ENCODE measurements at regions not wholly inside any gene's neighbourhood (a gene's known extent, or its start where the extent isn't known, plus 50 kb on each side); places are given as distances from the start of the nearest gene placed in this dataset.

DNA sequence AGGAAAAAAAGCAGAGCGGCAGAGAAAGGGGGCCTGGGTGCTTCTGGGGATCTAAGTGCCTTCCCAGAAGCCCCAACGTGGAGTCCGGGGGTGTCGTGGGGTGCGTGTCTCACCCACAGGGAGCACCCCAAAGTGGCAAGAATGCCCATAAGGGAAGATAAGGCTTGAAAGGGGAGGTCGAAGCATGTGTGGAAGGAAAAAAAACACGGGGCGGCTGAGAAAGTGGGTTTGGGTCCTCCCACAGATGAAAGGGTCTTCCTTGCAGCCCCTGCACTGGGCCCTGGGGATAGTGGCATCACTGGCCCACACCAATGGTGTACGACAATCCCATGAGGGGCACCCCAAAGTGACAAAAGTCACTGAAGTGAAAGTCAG, 275.5 kb downstream of the ALG10 start:
- Mint-ChIP-seq H3K9me3 (peaks cover 20% of the 10 kb centered on the region), H3K27me3 (no peaks in the 10 kb centered on the region), H3K36me3 (ENCODE audit: low read depth) (no peaks in the 10 kb centered on the region), H3K4me3 (no peak overlapping the region), H3K4me1 (no peaks in the 10 kb centered on the region), H3K27ac (no peak overlapping the region)
- DNase-seq (no peak), ATAC-seq (ENCODE audit: low read depth) (no peak)
- intact Hi-C loops (cut with micrococcal nuclease): no loop called here
- ChIA-PET CTCF (no interaction called here), POLR2A (no interaction called here)
- TF ChIP-seq, protein P1, sequence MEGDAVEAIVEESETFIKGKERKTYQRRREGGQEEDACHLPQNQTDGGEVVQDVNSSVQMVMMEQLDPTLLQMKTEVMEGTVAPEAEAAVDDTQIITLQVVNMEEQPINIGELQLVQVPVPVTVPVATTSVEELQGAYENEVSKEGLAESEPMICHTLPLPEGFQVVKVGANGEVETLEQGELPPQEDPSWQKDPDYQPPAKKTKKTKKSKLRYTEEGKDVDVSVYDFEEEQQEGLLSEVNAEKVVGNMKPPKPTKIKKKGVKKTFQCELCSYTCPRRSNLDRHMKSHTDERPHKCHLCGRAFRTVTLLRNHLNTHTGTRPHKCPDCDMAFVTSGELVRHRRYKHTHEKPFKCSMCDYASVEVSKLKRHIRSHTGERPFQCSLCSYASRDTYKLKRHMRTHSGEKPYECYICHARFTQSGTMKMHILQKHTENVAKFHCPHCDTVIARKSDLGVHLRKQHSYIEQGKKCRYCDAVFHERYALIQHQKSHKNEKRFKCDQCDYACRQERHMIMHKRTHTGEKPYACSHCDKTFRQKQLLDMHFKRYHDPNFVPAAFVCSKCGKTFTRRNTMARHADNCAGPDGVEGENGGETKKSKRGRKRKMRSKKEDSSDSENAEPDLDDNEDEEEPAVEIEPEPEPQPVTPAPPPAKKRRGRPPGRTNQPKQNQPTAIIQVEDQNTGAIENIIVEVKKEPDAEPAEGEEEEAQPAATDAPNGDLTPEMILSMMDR (IDR thresholded peaks at IDR 0.05): no peak

DNA sequence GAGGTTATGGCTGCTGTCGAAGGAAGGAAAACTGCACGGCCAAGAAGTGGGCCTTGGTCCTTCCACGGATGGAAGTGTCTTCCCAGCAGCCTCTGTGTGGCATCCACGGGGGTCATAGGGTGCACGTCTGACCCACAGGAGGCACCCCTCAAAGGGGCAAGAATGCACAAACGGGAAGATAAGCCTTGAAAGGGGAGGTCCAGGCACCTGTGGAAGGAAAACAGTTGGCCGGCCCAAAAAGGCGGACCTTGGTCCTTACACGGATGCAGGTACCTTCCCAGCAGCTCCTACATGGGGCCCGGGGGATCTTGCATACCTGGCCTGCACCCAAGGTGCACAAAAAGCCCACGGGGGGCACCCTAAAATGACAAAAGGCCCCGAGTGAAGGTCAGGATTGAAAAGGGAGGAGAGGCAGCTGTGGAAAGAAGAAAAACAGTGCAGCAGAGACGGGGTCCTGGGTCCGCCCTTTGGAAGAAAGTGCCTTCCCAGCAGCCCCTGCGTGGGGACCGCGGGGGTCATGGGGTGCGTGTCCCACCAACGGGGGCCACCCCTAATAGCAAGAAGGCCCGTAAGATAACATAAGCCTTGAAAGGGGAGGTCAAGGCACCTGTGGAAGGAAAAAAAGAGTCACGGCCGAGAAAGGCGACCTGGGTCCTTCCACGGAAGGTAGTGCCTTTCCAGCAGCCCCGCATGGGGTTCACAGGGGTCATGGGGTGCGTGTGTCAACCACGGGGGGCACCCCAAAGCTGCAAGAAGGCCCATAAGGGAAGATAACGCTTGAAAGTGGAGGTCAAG, 276.1 kb downstream of the ALG10 start:
- no peaks in the 10 kb centered on the region for H3K27me3 Mint-ChIP-seq
- TF ChIP-seq, protein P1 (IDR thresholded peaks at IDR 0.05): no peak
- intact Hi-C loops (cut with micrococcal nuclease): no loop called here
- H3K36me3 Mint-ChIP-seq (ENCODE audit: low read depth): no peaks in the 10 kb centered on the region
- H3K4me1 Mint-ChIP-seq: no peaks in the 10 kb centered on the region
- no peak for ATAC-seq (ENCODE audit: low read depth)
- POLR2A ChIA-PET: no interaction called here
- no peak for DNase-seq
- H3K9me3 Mint-ChIP-seq: peaks cover 19% of the 10 kb centered on the region
- no peak overlapping the region for H3K4me3 Mint-ChIP-seq
- no peak overlapping the region for H3K27ac Mint-ChIP-seq
- CTCF ChIA-PET: no interaction called here

DNA sequence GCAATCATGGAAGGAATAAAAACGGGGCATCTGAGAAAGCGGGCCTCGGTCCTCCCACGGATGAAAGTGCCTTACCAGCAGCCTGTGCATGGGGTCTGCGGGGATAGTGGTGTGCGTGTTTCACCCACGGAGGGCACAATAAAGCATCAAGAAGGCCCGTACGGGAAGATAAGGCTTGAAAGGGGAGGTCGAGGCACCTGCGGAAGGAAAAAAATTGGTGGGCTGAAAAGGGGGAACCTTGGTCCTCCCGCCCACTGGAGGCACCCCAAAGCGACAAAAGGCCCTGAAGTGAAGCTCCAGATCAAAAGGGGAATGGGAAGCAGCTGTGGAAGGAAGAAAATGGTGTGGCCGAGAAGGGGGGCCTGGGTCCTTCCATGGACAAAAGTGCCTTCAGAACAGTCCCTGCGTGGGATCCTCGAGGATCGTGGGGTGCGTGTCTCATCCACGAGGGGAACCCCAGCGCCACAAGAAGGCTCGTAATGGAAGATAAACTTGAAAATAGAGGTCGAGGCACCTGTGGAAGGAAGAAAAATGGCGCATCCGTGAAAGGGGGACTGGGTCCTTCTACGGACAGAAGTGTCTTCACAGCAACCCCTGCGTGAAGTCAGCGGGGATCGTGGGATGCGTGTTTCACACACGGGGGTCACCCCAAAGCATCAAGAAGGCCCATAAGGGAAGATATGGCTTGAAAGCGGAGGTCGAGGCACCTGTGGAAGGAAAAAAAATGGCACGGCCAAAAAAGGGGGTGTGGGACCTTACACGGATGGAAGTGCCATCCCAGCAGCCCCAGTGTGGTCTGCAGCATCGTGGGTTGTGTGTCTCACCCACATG, 276.9 kb downstream of the ALG10 start:
- no peaks in the 10 kb centered on the region for H3K4me1 Mint-ChIP-seq
- ATAC-seq (ENCODE audit: low read depth) (no peak), DNase-seq (no peak)
- CTCF ChIA-PET: no interaction called here
- no peak overlapping the region for H3K4me3 Mint-ChIP-seq
- intact Hi-C loops (cut with micrococcal nuclease): no loop called here
- H3K27ac Mint-ChIP-seq: no peak overlapping the region
- peaks cover 22% of the 10 kb centered on the region for H3K9me3 Mint-ChIP-seq
- H3K27me3 Mint-ChIP-seq: no peaks in the 10 kb centered on the region
- H3K36me3 Mint-ChIP-seq (ENCODE audit: low read depth): no peaks in the 10 kb centered on the region
- TF ChIP-seq, protein P1 (IDR thresholded peaks at IDR 0.05): no peak
- POLR2A ChIA-PET: no interaction called here

DNA sequence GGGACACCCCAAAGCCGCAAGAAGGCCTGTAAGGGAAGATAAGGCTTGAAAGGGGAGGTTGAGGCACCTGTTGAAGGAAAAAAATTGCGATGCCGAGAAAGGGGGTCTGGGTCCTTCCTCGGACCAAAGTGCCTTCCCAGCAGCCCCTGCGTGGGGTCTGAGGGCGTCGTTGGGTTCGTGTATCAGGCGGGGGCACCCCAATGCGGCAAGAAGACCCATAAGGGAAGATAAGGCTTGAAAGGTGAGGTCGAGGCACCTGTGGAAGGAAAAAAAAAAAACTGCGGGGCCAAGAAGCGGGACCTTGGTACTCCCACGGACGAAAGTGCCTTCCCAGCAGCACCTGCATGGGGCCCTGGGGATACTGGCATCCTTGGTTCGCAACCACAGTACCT, 277.5 kb downstream of the ALG10 start:
- Mint-ChIP-seq H3K36me3 (ENCODE audit: low read depth) (no peaks in the 10 kb centered on the region), H3K9me3 (peaks cover 24% of the 10 kb centered on the region), H3K27me3 (no peaks in the 10 kb centered on the region), H3K27ac (no peak overlapping the region), H3K4me3 (no peak overlapping the region), H3K4me1 (no peaks in the 10 kb centered on the region)
- TF ChIP-seq, protein P1 (IDR thresholded peaks at IDR 0.05): no peak
- no peak for ATAC-seq (ENCODE audit: low read depth)
- POLR2A ChIA-PET: no interaction called here
- no peak for DNase-seq
- intact Hi-C loops (cut with micrococcal nuclease): no loop called here
- CTCF ChIA-PET: no interaction called here

DNA sequence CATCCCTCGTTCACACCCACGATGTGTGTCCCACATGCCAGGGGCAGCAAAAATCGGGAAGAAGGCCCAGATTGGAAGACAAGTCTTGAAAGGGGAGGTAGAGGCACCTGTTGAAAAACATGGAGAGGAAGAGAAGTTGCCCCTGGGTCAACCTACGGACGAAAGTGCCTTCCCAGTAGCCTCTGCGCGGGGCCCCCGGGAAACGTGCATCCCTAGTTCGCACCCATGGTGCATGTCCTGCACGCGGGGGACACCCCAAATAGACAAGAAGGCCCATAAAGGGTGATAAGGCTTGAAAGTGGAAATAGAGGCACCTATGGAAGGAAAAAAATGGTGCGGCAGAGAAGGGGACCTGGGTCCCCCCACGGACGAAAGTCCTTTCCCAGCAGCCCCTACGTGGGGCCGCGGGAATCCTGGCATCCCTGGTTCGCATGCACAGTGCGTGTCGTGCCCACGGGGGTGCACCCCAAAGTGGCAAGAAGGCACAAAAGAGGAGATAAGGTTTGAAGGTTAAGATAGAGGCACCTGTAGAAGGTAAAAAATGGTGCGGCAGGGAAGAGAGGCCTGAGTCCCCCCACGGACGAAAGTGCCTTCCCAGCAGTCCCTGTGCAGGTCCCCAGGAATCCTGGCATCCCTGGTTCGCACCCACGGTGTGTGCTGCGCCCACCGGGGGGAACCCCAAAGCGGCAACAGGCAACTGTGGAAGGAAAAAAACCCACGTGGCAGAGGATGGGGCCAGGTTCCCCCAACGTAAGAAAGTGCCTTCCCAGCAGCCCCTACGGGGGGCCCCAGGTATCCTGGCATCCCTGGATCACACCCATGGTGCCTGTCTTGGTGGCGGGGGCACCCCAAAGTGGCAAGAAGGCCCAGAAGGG, 278.3 kb downstream of the ALG10 start:
- Mint-ChIP-seq H3K4me1 (no peaks in the 10 kb centered on the region), H3K4me3 (no peak overlapping the region), H3K27me3 (no peaks in the 10 kb centered on the region), H3K36me3 (ENCODE audit: low read depth) (no peaks in the 10 kb centered on the region), H3K9me3 (peaks cover 24% of the 10 kb centered on the region), H3K27ac (no peak overlapping the region)
- TF ChIP-seq, protein P1 (IDR thresholded peaks at IDR 0.05): no peak
- ATAC-seq (ENCODE audit: low read depth) (no peak), DNase-seq (no peak)
- CTCF ChIA-PET: no interaction called here
- POLR2A ChIA-PET: no interaction called here
- intact Hi-C loops (cut with micrococcal nuclease): no loop called here

Data from activated B cell treated with CpG ODN at 0.5 μM for 24 hours (primary cell).